ENCODE measurements at regions not wholly inside any gene's neighbourhood (a gene's known extent, or its start where the extent isn't known, plus 50 kb on each side); places are given as distances from the start of the nearest gene placed in this dataset.

GRCh38 chr2:37827455-37827854 lies 97.6 kb upstream of the RMDN2 start:
- H3K27me3 ChIP-seq: no peaks in the 10 kb centered on the region
- no peaks in the 10 kb centered on the region for H3K9me3 ChIP-seq
- no peak overlapping the region for H3K27ac ChIP-seq
- H3K36me3 ChIP-seq: no peaks in the 10 kb centered on the region
- no peak for DNase-seq
- ATAC-seq: no peak
- TF ChIP-seq CTCF (IDR thresholded peaks at IDR 0.05): no peak
- no peak overlapping the region for H3K4me3 ChIP-seq
- intact Hi-C loops (cut with DNase I): no loop called here
- H3K4me1 ChIP-seq: peaks cover 3 to 55% of the 10 kb centered on the region in 2 donors

- DNase-seq (no peak), ATAC-seq (no peak)
- no peaks in the 10 kb centered on the region for H3K9me3 ChIP-seq
- H3K4me3 ChIP-seq: no peak overlapping the region
- peak overlapping the region in 1 of 2 donors; percentile 76 for H3K27ac ChIP-seq
- intact Hi-C loops (cut with DNase I): no loop called here
- H3K36me3 ChIP-seq: no peaks in the 10 kb centered on the region
- no peaks in the 10 kb centered on the region for H3K27me3 ChIP-seq
- no peak for TF ChIP-seq CTCF (IDR thresholded peaks at IDR 0.05)
- peaks cover 3 to 54% of the 10 kb centered on the region in 2 donors for H3K4me1 ChIP-seq
These were observed 97.1 kb upstream of the RMDN2 start for GRCh38 chr2:37827911-37828511.

GRCh38 chr2:37829202-37829601 lies 95.9 kb upstream of the RMDN2 start:
- peak overlapping the region in 1 of 2 donors; percentile 4 for H3K4me3 ChIP-seq
- TF ChIP-seq CTCF (IDR thresholded peaks at IDR 0.05): no peak
- peak overlapping the region in 1 of 2 donors; percentile 76 for H3K27ac ChIP-seq
- DNase-seq: peak in 1 of 4 donors; percentile 52
- no peaks in the 10 kb centered on the region for H3K9me3 ChIP-seq
- H3K36me3 ChIP-seq: no peaks in the 10 kb centered on the region
- intact Hi-C loops (cut with DNase I): no loop called here
- peaks cover 3 to 42% of the 10 kb centered on the region in 2 donors for H3K4me1 ChIP-seq
- peak; percentile 57 for ATAC-seq
- H3K27me3 ChIP-seq: no peaks in the 10 kb centered on the region

- peaks cover 3 to 39% of the 10 kb centered on the region in 2 donors for H3K4me1 ChIP-seq
- no peak overlapping the region for H3K4me3 ChIP-seq
- no peak for DNase-seq
- H3K27me3 ChIP-seq: no peaks in the 10 kb centered on the region
- H3K27ac ChIP-seq: peak overlapping the region in 1 of 2 donors; percentile 76
- no peak for TF ChIP-seq CTCF (IDR thresholded peaks at IDR 0.05)
- intact Hi-C loops (cut with DNase I): loop anchor here in 1 of 2 donors (5.0 kb wide), 1 partner anchor 418 kb away; no protein-coding TSS in a partner anchor
- no peaks in the 10 kb centered on the region for H3K36me3 ChIP-seq
- no peaks in the 10 kb centered on the region for H3K9me3 ChIP-seq
- no peak for ATAC-seq
These were observed 95.3 kb upstream of the RMDN2 start for GRCh38 chr2:37829616-37830395.

GRCh38 chr2:37830636-37831035 lies 94.5 kb upstream of the RMDN2 start:
- Histone ChIP-seq H3K27ac (peak overlapping the region in 1 of 2 donors; percentile 37), H3K9me3 (no peaks in the 10 kb centered on the region), H3K27me3 (no peaks in the 10 kb centered on the region), H3K36me3 (no peaks in the 10 kb centered on the region), H3K4me1 (peaks cover 3 to 39% of the 10 kb centered on the region in 2 donors), H3K4me3 (no peak overlapping the region)
- DNase-seq: no peak
- intact Hi-C loops (cut with DNase I): loop anchor here in 1 of 2 donors (5.0 kb wide), 1 partner anchor 418 kb away; no protein-coding TSS in a partner anchor
- no peak for ATAC-seq
- TF ChIP-seq CTCF (IDR thresholded peaks at IDR 0.05): no peak

Data from left lung (tissue), 4 donors.